ENCODE measurements at regions not wholly inside any gene's neighbourhood (a gene's known extent, or its start where the extent isn't known, plus 50 kb on each side); places are given as distances from the start of the nearest gene placed in this dataset.

GRCh38 chr5:114265432-114266060 lies 96.3 kb upstream of the KCNN2 start:
- H3K27me3 ChIP-seq (ENCODE audit: control insufficient read depth, low read length) = no peaks in the 10 kb centered on the region
- no peaks in the 10 kb centered on the region for H3K79me2 ChIP-seq (ENCODE audit: control insufficient read depth, low read length)
- no peaks in the 10 kb centered on the region for H3K36me3 ChIP-seq (ENCODE audit: control insufficient read depth, low read length)
- no peaks in the 10 kb centered on the region for H3K4me1 ChIP-seq (ENCODE audit: control insufficient read depth, low read length)
- H4K20me1 ChIP-seq (ENCODE audit: control insufficient read depth, insufficient read depth, low read depth, low read length) = no peaks in the 10 kb centered on the region
- H3F3A ChIP-seq (ENCODE audit: control insufficient read depth, insufficient read depth) = no peaks in the 10 kb centered on the region
- H3K4me2 ChIP-seq (ENCODE audit: low read length) = no peak overlapping the region
- no peaks in the 10 kb centered on the region for H3K9me3 ChIP-seq (ENCODE audit: control insufficient read depth, insufficient read depth, low read length)
- no peak overlapping the region for H3K27ac ChIP-seq (ENCODE audit: low read depth, low read length)
- no peaks in the 10 kb centered on the region for H3K9me2 ChIP-seq (replicated peaks; ENCODE audit: control insufficient read depth, low read length)
- no peak overlapping the region for H3K4me3 ChIP-seq (ENCODE audit: low read length)
- TF ChIP-seq, protein P1, sequence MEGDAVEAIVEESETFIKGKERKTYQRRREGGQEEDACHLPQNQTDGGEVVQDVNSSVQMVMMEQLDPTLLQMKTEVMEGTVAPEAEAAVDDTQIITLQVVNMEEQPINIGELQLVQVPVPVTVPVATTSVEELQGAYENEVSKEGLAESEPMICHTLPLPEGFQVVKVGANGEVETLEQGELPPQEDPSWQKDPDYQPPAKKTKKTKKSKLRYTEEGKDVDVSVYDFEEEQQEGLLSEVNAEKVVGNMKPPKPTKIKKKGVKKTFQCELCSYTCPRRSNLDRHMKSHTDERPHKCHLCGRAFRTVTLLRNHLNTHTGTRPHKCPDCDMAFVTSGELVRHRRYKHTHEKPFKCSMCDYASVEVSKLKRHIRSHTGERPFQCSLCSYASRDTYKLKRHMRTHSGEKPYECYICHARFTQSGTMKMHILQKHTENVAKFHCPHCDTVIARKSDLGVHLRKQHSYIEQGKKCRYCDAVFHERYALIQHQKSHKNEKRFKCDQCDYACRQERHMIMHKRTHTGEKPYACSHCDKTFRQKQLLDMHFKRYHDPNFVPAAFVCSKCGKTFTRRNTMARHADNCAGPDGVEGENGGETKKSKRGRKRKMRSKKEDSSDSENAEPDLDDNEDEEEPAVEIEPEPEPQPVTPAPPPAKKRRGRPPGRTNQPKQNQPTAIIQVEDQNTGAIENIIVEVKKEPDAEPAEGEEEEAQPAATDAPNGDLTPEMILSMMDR (IDR thresholded peaks at IDR 0.05; ENCODE audit: low read depth, low read length, poor library complexity, severe bottlenecking) = no peak
- TF ChIP-seq EZH2phosphoT487 (IDR thresholded peaks at IDR 0.05; ENCODE audit: borderline replicate concordance, low read length) = no peak

DNA sequence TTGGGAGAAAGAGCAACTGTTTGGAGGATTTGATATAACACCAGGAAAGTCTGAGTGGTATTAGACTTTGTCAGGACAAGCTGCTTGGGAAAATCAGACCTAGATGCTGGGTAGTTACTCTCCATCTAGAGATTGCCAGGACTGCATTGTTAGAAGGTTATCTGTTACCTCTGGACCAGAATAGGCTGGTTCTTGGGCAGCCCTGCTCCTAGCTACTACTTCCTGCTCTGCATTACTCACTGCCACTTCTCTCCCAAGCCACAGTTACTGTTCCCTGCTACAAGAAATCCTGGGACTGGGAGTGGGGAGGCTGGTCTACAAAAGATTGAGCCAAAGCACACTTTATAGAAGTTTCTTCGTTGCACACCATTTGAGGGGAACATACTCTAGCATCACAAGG lies 95.5 kb upstream of the KCNN2 start:
- Histone ChIP-seq H3K36me3 (ENCODE audit: control insufficient read depth, low read length) (no peaks in the 10 kb centered on the region), H3K79me2 (ENCODE audit: control insufficient read depth, low read length) (no peaks in the 10 kb centered on the region), H3K9me2 (replicated peaks; ENCODE audit: control insufficient read depth, low read length) (no peaks in the 10 kb centered on the region), H3K4me2 (ENCODE audit: low read length) (no peak overlapping the region), H3F3A (ENCODE audit: control insufficient read depth, insufficient read depth) (no peaks in the 10 kb centered on the region), H3K27ac (ENCODE audit: low read depth, low read length) (no peak overlapping the region), H4K20me1 (ENCODE audit: control insufficient read depth, insufficient read depth, low read depth, low read length) (no peaks in the 10 kb centered on the region), H3K4me1 (ENCODE audit: control insufficient read depth, low read length) (no peaks in the 10 kb centered on the region), H3K4me3 (ENCODE audit: low read length) (no peak overlapping the region), H3K9me3 (ENCODE audit: control insufficient read depth, insufficient read depth, low read length) (no peaks in the 10 kb centered on the region), H3K27me3 (ENCODE audit: control insufficient read depth, low read length) (no peaks in the 10 kb centered on the region)
- no peak for TF ChIP-seq EZH2phosphoT487 (IDR thresholded peaks at IDR 0.05; ENCODE audit: borderline replicate concordance, low read length)
- TF ChIP-seq, protein P1 (IDR thresholded peaks at IDR 0.05; ENCODE audit: low read depth, low read length, poor library complexity, severe bottlenecking) = no peak

GRCh38 chr5:114296191-114296590 lies 65.7 kb upstream of the KCNN2 start:
- H3K4me3 ChIP-seq (ENCODE audit: low read length) = no peak overlapping the region
- H3K27ac ChIP-seq (ENCODE audit: low read depth, low read length) = no peak overlapping the region
- H3K79me2 ChIP-seq (ENCODE audit: control insufficient read depth, low read length) = no peaks in the 10 kb centered on the region
- no peaks in the 10 kb centered on the region for H3K9me3 ChIP-seq (ENCODE audit: control insufficient read depth, insufficient read depth, low read length)
- H3K4me2 ChIP-seq (ENCODE audit: low read length) = no peak overlapping the region
- H4K20me1 ChIP-seq (ENCODE audit: control insufficient read depth, insufficient read depth, low read depth, low read length) = no peaks in the 10 kb centered on the region
- no peaks in the 10 kb centered on the region for H3K27me3 ChIP-seq (ENCODE audit: control insufficient read depth, low read length)
- H3K36me3 ChIP-seq (ENCODE audit: control insufficient read depth, low read length) = no peaks in the 10 kb centered on the region
- H3F3A ChIP-seq (ENCODE audit: control insufficient read depth, insufficient read depth) = no peaks in the 10 kb centered on the region
- TF ChIP-seq EZH2phosphoT487 (IDR thresholded peaks at IDR 0.05; ENCODE audit: borderline replicate concordance, low read length) = no peak
- TF ChIP-seq, protein P1 (IDR thresholded peaks at IDR 0.05; ENCODE audit: low read depth, low read length, poor library complexity, severe bottlenecking) = no peak
- H3K9me2 ChIP-seq (replicated peaks; ENCODE audit: control insufficient read depth, low read length) = no peaks in the 10 kb centered on the region
- H3K4me1 ChIP-seq (ENCODE audit: control insufficient read depth, low read length) = no peaks in the 10 kb centered on the region
